Osteoblast (primary cell): ENCODE measurements at regions not wholly inside any gene's neighbourhood (a gene's known extent, or its start where the extent isn't known, plus 50 kb on each side); places are given as distances from the start of the nearest gene placed in this dataset.

ENCODE experiments used
- DNase-seq: peaks from one replicate; pipeline ENCODE4 v3.0.0; 2011; ENCODE audit warnings: low spot score, mixed read lengths; ENCODE audit not compliant: insufficient read length; ENCODE audit errors: missing footprints
- H2AFZ ChIP-seq: 2 replicates; pipeline ENCODE4 v1.6.0; 2011; ENCODE audit warnings: mild to moderate bottlenecking, low read length
- H3K27ac ChIP-seq: 2 replicates; pipeline ENCODE4 v1.5.1; 2011; ENCODE audit warnings: mild to moderate bottlenecking, low read depth, low read length, moderate library complexity
- H3K27me3 ChIP-seq: 2 replicates; pipeline ENCODE4 v1.6.0; 2012; ENCODE audit warnings: mild to moderate bottlenecking, control low read depth, inconsistent platforms, low read length, moderate library complexity; ENCODE audit not compliant: insufficient read depth
- H3K36me3 ChIP-seq: 2 replicates; pipeline ENCODE4 v1.5.1; 2011; ENCODE audit warnings: mild to moderate bottlenecking, low read length, control low read depth, moderate library complexity; ENCODE audit not compliant: insufficient read depth
- H3K4me1 ChIP-seq: 2 replicates; pipeline ENCODE4 v1.5.1; 2011; ENCODE audit warnings: mild to moderate bottlenecking, low read length, control low read depth, moderate library complexity; ENCODE audit not compliant: insufficient read depth
- H3K4me2 ChIP-seq: 2 replicates; pipeline ENCODE4 v1.6.0; 2011; ENCODE audit warnings: mild to moderate bottlenecking, low read length; ENCODE audit not compliant: insufficient read depth
- H3K4me3 ChIP-seq: fragments of 200-600 bp; sonication (generic); 3 replicates; pipeline ENCODE4 v1.5.1; 2012; ENCODE audit warnings: mild to moderate bottlenecking, low read length, inconsistent platforms; ENCODE audit not compliant: insufficient read depth
- H3K79me2 ChIP-seq: 2 replicates; pipeline ENCODE4 v1.6.0; 2012; ENCODE audit warnings: mild to moderate bottlenecking, low read length, control low read depth, inconsistent platforms; ENCODE audit not compliant: insufficient read depth
- H3K9me3 ChIP-seq: 2 replicates; pipeline ENCODE4 v1.5.1; 2011; ENCODE audit warnings: low read depth, low read length, control low read depth
- H4K20me1 ChIP-seq: 2 replicates; pipeline ENCODE4 v1.6.0; 2012; ENCODE audit warnings: mild to moderate bottlenecking, low read length, control low read depth; ENCODE audit not compliant: insufficient read depth
- CTCF ChIP-seq: IDR thresholded peaks from 2 replicates; pipeline ENCODE4 v1.5.1; 2011; ENCODE audit warnings: mild to moderate bottlenecking, low read depth, low read length, moderate library complexity; ENCODE audit errors: extremely low read depth

DNA sequence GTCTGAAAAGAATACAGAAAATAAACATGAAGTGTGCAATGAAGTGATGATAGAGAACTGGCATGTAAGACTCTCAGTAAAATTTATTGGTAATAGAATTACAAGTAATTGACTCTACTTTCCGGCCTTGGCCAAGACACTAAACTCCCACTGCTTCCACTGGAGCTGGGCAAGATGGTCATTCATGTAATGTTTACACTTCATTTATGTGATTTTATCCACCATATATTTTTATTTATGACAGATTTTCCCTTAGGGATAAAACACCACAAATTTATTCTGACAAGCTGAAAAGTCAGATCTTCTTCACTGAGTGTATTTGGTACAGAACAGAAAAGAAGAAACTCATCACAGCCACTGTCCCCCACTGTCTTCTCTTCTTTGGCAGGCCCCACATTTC is 191.9 kb downstream of the SLC39A8 start:
- no peaks in the 10 kb centered on the region for H3K27me3 ChIP-seq
- H3K4me2 ChIP-seq = no peak overlapping the region
- no peak overlapping the region for H3K4me3 ChIP-seq
- H3K27ac ChIP-seq = no peak overlapping the region
- no peaks in the 10 kb centered on the region for H3K9me3 ChIP-seq
- no peaks in the 10 kb centered on the region for H3K79me2 ChIP-seq
- DNase-seq = no peak
- no peak overlapping the region for H2AFZ ChIP-seq
- no peaks in the 10 kb centered on the region for H3K36me3 ChIP-seq
- TF ChIP-seq CTCF = no peak
- no peaks in the 10 kb centered on the region for H4K20me1 ChIP-seq
- no peaks in the 10 kb centered on the region for H3K4me1 ChIP-seq

GRCh38 chr4:102151696-102152095 is 193.6 kb downstream of the SLC39A8 start:
- TF ChIP-seq CTCF = no peak
- Histone ChIP-seq H3K9me3 (no peaks in the 10 kb centered on the region), H3K79me2 (no peaks in the 10 kb centered on the region), H3K4me2 (no peak overlapping the region), H4K20me1 (no peaks in the 10 kb centered on the region), H3K27me3 (no peaks in the 10 kb centered on the region), H3K4me3 (no peak overlapping the region), H3K27ac (no peak overlapping the region), H3K4me1 (no peaks in the 10 kb centered on the region), H3K36me3 (no peaks in the 10 kb centered on the region), H2AFZ (no peak overlapping the region)
- DNase-seq = no peak

GRCh38 chr4:102143433-102143832 is 201.8 kb downstream of the SLC39A8 start:
- H4K20me1 ChIP-seq = no peaks in the 10 kb centered on the region
- peaks cover 5% of the 10 kb centered on the region for H3K4me1 ChIP-seq
- H3K27me3 ChIP-seq = no peaks in the 10 kb centered on the region
- no peak overlapping the region for H3K4me2 ChIP-seq
- no peaks in the 10 kb centered on the region for H3K36me3 ChIP-seq
- H2AFZ ChIP-seq = no peak overlapping the region
- TF ChIP-seq CTCF = no peak
- no peak overlapping the region for H3K27ac ChIP-seq
- H3K9me3 ChIP-seq = no peaks in the 10 kb centered on the region
- no peaks in the 10 kb centered on the region for H3K79me2 ChIP-seq
- peak; percentile 19 for DNase-seq
- H3K4me3 ChIP-seq = no peak overlapping the region

- Histone ChIP-seq H3K79me2 (no peaks in the 10 kb centered on the region), H3K27ac (no peak overlapping the region), H3K36me3 (no peaks in the 10 kb centered on the region), H3K4me1 (peaks cover 5% of the 10 kb centered on the region), H3K9me3 (no peaks in the 10 kb centered on the region), H3K27me3 (no peaks in the 10 kb centered on the region), H3K4me2 (no peak overlapping the region), H3K4me3 (no peak overlapping the region), H4K20me1 (no peaks in the 10 kb centered on the region), H2AFZ (no peak overlapping the region)
- TF ChIP-seq CTCF = no peak
- peak; percentile 56 for DNase-seq
These were observed 203.4 kb downstream of the SLC39A8 start for GRCh38 chr4:102141842-102142241.
